Tibial nerve (tissue), 3 donors: ENCODE measurements at regions not wholly inside any gene's neighbourhood (a gene's known extent, or its start where the extent isn't known, plus 50 kb on each side); places are given as distances from the start of the nearest gene placed in this dataset.

Source experiments
- CTCF ChIP-seq, 5 experiments: fragments of 200-600 bp in 3 of 5; fragments of 450-650 bp in 2 of 5; sonication (generic) in 3 of 5; IDR thresholded peaks; one replicate each; pipeline ENCODE4 v1.5.1; 2016 to 2019; ENCODE audit warnings: antibody characterized with exemption in 5 of 5, mild to moderate bottlenecking in 3 of 5, moderate library complexity in 2 of 5
- POLR2A ChIP-seq, 2 donors: fragments of 450-650 bp; IDR thresholded peaks; one replicate each; pipeline ENCODE4 v1.6.1; 2017; ENCODE audit warnings: antibody characterized with exemption in 2 of 2, mild to moderate bottlenecking in 2 of 2, moderate library complexity in 2 of 2

GRCh38 chr9:118360036-118360435, 655.8 kb downstream of the TLR4 start:
- TF ChIP-seq CTCF (IDR thresholded peaks at IDR 0.05), result no peak
- TF ChIP-seq POLR2A (IDR thresholded peaks at IDR 0.05), result no peak
